ENCODE measurements at regions not wholly inside any gene's neighbourhood (a gene's known extent, or its start where the extent isn't known, plus 50 kb on each side); places are given as distances from the start of the nearest gene placed in this dataset.
A peak's percentile ranks its signal among the peaks of the same experiment; 100 is the strongest.
"Not testable (repeated sequence)": the region's sequence is repeated elsewhere in the genome, so short reads cannot be mapped to it uniquely, and the experiment has no call there.

DNA sequence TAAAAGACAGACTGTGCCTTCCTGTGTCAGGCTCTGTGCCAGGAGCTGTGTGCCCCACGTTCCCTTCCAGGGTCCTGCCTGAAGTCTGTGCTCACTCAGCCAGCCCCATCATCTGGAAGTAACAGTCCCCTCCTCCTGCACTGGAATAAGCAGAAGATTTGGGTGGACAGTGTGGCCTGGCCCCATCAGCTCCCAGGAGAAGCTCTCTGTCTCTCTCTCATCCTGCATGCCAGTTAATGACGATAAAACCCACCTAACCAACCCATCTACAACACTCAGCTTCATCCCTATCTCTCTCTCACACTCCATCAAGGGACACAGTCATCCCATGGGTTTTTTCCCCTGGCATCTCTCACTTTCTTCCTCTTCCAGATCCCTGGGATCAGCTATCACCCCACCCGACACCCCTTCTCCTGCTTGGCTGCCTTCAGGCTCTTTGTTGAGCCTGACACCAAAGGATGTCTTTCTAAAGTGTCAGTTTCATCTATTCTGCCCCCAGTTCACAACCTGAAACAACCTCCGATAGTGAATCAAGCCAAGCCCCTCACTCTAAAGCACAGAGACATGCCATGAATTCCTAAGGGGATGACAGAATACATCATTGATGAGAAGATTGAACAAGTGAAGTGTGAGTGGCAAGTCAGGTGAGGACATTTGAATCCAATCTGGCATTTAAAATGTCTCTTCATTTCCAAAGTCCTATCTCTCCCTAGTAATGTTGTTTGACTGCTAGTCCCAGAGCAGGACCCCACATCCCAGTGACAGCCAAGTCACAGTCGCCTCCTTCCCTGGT, 91.4 kb upstream of the TOP3B start:
- no peak for DNase-seq

- DNase-seq: no peak
Measured at GRCh38 chr22:22072169-22072836, 89.7 kb upstream of the TOP3B start.

DNA sequence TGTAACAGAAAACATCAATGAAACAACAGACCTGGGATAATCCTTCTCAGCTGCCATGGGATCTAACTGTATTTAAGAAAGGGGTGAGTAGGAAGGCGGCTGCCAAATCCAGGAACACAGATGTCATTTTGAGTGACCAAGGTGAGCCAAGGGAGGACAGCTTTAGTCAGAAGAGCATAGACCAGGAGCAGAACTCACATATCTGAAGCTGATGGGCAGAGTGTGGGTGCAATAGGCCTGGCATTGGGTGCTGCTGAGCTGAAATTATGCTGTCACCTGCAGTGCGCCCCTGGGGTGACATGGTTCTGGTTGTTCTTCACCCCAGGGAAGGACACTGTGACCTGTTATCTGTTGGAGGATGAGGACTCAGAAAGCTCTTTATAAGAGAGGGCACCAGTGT, 88.9 kb upstream of the TOP3B start:
- DNase-seq: no peak

DNA sequence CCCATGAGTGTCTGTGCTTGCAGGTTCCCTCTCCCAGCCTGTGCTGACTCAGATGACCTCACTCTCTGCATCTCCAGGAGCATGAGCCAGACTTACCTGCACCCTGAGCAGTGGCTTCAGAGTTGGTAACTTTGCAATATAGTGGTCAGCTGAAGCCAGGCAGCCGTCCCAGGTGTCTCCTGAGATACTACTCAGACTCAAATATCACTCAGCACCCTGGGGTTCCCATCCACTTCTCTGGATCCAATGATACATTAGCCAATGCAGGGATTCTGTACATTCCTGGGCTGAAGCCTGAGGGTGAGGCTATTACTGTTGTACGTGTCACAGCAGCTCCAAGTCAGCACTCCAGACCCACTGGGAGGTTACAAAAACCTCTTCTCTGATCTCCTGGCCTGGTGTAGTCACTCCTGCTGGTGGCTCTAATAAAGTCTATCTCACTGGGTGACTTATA, 87.8 kb upstream of the TOP3B start:
- DNase-seq: no peak

DNA sequence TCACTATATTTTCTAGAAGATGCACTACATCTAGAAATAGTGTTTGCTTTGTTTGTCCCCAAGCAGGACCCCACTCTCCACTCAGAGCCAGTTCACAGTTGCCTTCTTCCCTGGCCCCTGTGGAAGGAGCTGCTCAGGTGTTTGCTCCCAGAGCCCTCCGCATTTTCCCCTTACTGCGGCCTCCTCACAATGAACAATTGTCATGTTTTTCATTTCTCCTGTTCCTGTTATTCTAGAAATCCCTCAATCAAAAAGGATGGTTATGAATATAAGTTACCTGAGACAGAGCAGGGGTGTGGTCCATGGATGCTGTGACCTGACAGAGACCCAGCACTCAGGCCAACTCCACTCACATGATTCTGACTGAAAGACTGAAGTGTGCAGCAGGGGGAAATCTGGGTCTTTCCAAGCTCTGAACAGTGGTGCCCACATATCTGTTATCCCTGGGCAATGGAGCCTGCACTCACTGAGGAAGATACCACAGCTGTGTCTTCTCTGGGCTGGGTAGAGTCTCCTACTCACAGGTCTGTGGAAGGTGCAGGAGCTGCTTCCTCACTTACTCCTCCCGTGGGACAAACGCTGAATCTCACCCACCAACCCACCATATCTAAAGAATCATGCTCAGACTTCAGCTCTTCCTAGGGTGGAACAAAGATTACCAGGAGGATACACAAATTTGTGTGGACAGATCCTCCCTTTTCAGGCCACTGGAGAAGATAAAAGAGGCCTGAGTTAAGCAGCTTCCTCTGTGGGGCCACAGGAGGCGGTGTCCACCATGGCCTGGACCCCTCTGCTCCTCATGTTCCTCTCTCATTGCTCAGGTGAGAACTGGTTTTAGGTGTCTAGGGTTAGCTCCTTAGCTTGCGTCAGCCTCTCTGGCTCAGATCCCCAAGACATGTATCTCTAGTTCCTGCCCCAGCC, 87.1 kb upstream of the TOP3B start:
- DNase-seq: no peak

DNA sequence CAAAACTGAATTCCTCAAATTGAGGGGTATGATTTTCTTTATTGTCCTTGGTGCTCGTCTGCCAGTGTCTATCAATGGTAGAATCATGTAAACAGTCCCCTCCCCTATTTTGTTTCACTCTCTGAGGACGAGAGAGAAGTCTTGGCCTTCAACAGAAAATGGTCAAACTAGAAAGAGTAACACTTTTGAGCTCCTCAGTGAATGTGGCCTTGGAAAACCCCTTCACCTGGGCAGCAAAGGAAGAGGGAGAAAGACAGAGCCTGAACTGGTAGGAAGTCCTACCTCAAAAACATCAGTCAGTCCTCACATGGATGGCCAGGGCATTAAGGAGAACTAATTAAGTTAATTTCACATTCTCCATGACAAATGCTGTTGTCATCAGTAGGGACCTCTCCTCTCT, 86.1 kb upstream of the TOP3B start:
- no peak for DNase-seq

DNA sequence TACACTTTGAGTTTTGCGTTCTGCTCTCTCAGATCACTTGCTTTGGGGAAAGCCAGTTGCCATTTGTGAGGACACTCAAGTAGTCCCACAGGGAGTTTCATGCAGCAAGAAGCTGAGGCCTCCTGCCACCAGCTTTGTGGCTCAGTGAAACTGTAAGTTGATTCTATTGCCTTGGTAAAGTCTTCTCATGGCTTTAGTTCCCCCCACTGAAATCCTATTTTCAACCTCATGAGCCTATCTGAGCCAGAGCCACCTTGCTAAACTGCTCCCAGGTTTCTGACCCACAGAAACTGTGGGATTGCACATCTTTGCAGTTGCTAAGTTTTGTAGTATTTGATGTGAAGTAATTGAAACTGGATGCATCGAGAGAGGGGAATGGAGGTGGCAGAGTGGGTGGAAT, 85.4 kb upstream of the TOP3B start:
- DNase-seq: no peak

DNA sequence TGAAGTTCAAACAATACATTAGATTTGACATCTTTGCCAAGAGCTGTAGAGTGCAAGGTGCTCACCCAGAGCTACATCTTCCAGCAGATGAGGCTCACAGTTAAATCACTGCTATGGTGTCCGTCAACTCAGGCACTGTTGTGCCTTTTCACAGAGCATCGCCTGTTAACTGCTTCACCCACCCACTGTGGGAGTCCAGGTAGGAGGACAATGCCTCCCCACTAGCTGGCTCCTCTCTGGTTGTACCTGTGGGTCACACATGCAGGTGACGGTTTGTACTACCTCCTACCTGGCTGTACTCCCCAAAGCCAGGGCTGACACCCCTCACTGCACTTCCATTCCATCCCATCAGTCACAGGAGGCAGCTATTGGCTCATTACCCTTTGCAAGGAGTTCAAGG, 84.6 kb upstream of the TOP3B start:
- DNase-seq: no peak

DNA sequence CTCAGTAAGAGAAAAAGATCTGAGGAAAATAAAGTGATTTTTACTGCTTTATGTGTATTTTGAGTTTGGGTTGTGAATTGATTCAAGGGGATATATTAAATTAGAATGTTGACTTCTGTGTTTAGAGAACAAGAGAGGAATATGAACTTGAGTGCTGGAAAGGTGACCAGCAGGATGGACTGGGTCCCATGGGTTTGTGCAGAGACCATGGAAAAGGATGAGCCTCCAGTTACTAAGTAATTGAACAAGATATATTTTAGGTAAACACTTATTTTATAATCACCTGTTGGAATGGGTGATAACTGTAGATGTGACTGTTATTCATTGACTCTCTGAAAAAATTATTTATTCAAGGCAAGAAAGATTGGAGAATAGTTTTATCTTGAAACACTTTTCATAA, 82.0 kb upstream of the TOP3B start:
- no peak for DNase-seq

DNA sequence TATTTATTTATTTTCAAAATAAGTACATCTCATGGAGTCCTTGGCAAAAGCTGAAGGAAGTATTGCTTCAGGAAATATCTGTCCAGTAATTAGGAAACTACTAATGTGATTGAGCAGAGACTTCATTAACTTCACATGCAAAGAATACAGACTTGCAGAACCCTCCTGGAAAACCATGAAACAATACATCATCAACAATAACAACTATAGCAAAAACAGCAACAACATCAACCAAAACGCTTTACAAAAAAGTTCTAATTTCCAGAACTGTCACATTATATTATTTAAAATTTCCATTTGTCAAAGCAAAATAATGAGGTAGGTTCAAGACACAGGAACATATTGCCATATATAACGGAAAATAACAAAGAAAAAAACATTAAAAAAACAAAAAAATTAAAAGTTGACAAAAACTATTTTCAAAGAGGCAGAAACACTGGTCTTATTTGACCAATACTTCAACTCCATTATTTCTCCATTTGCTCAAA, 79.8 kb upstream of the TOP3B start:
- DNase-seq: no peak

- DNase-seq: no peak
Measured at GRCh38 chr22:22061085-22062077, 78.8 kb upstream of the TOP3B start.

DNA sequence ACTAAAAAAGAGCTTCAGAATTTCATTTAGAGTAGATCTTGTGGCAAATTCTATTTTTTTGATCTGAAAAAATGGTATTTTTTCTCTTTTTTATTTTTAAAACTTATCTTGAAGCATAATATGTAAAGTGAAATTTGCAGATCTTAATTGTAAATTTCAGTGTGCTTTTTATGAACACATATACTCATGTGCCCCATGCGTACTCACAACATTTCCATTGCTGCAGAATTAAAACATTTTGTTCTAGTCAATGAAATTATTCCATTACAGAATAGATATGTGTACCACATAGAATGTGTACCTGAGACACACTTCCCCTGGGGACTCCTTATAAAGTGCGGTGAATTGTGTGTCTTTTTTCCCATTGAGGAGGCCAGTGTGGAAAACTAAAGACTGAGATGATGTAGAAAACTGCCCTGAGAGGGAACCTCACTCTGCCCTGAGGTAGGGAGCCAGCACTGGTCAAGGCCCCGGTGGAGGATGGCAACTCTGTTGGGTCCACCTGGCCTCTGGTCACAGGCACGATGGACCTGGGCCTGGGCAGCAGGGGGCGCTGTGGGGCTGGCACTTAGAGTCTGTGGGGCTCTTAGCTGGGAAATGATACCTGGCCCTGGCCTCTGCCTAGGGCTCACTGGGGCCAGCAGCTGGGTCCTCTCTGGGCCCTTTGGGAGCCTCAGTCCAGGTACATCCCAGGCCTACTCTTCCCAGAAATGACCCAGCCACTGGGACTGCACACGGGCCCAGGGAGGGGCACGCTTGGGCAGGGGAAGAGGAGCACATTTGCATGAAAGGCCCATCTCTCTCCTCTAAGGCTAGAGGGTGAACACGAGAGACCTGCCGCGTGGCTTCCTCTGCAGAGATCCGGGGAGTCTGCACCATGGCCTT, 77.9 kb upstream of the TOP3B start:
- DNase-seq: peak; percentile 48

DNA sequence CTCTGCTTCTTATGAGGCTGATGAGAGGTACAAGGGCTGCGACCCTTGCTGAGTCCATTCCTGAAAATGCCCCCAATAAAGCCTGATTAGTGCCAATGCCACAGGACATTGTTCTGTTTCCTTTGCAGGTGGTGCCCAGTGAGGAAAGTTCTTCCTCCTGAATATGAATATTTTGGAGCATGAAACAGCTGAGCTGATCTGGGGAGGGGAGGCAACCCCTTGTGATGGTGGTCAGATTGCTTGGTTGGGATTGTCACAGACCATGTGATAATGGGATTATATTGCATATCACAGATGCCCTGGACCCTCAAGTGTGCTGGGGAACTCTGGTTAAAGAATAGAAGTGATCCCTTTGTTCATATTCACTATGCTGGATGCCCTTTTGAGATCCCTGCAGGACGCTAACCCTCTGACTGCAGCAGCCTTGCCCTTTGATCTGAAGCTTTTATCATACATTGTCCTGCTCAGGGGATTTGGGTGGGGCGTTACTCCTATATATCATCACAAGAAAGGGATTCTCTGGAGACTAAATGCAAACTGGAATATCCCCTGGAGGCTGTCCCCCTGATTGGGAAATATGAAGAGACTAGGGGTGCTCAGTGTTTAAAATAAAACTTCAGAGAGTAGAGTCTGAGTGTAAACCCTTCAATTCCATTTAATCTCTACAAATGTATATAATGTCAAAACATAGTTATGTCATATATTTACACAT, 76.9 kb upstream of the TOP3B start:
- DNase-seq: no peak

DNA sequence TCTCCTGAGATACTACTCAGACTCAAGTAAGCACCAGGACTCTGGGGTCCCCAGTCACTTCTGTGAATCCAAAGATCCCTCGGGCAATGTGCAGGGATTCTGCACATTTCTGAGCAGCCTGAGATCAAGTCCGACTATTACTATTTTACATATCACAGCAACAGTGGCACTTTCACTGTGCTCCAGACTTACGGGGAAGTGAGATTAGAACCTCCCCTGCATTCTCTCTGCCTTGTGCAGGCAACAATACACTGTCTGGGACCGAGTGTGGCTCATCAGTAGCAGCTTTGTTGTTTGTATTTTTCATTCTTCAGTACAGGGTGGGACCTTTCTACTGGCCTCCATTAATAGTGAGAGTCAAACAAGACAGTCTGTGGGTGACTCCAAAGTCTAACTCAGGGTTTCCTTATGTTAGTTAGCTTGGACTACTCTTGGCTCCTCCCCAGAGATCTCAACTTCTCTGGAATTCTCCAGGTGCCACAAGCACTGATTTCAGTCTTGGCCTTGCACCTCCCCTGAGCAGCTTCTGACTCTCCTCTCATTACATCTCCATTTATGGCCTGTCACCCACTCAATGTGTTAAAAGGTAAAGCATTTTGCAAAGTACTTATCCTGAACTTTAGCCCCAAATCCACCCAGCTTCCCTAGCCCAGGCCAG, 76.2 kb upstream of the TOP3B start:
- DNase-seq: no peak

DNA sequence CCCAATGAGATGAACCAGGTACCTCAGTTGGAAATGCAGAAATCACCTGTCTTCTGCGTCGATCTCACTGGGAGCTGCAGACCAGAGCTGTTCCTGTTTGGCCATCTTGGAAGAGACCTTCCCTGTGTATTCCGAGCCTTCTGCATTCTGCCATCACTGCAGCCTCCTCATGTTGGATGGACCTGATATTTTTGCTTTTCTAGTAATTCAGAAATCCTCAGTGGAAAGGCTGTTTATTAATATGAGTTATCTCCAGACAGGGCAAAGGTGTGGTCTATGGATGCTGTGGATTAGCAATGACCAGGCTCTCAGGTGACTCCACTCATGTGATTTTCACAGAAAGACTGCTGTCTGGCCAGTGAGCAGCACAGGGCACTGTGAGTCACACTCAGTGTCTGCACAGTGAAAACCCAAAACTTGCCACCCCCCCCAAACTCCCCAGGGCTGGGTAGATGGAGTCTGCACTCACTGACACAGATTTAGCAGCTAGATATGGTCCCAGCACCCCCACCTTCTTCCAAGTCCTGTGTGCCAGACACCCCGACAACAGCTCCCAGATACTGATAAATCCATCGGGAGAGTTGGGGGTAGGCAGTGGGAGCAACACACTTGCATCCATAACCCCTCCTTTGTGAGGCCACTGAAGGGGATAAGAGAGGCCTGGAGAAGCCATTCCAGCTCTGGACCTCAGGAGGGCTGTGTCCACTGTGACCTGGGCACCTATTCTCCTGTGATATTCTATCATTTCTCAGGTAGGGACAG, 75.2 kb upstream of the TOP3B start:
- no peak for DNase-seq

- not testable (repeated sequence) for DNase-seq
Measured at GRCh38 chr22:22056809-22057594, 74.4 kb upstream of the TOP3B start.

DNA sequence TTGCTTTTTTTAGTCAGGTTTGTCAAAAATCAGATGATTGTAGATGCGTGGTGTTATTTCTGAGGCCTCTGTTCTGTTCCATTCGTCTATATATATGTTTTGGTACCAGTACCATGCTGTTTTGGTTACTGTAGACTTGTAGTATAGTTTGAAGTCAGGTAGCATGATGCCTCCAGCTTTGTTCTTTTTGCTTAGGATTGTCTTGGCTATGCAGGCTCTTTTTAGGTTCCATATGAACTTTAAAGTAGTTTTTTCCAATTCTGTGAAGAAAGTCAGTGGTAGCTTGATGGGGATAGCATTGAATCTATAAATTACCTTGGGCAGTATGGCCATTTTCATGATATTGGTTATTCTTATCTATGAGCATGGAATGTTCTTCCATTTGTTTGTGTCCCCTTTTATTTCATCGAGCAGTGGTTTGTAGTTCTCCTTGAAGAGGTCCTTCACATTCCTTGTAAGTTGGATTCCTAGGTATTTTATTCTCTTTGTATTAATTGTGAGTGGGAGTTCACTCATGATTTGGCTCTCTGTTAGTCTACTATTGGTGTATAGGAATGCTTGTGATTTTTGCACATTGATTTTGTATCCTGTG, 70.1 kb upstream of the TOP3B start:
- not testable (repeated sequence) for DNase-seq

DNA sequence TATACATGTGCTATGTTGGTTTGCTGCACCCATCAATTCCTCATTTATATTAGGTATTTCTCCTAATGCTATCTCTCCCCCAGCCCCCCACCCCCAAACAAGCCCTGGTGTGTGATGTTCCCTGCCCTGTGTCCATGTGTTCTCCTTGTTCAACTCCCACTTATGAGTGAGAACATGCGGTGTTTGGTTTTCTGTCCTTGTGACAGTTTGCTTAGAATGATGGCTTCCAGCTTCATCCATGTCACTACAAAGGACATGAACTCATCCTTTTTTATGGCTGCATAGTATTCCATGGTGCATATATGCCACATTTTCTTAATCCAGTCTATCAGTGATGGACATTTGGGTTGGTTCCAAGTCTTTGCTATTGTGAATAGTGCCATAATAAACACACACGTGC, 68.4 kb upstream of the TOP3B start:
- not testable (repeated sequence) for DNase-seq
